Gastroesophageal sphincter (tissue), 3 donors: ENCODE measurements at regions not wholly inside any gene's neighbourhood (a gene's known extent, or its start where the extent isn't known, plus 50 kb on each side); places are given as distances from the start of the nearest gene placed in this dataset.

ENCODE experiments used
- POLR2AphosphoS5 ChIP-seq: sonication (generic); formaldehyde crosslinking; IDR thresholded peaks from one replicate; pipeline ENCODE4 v1.6.1; 2017; ENCODE audit warnings: antibody characterized with exemption
- TF ChIP-seq, protein P1 (sequence below), 4 experiments: fragments of 200-600 bp in 2 of 4; fragments of 450-650 bp in 2 of 4; sonication (generic) in 1 of 4; IDR thresholded peaks; one replicate each; pipeline ENCODE4 v1.5.1; 2017 to 2019; ENCODE audit warnings: antibody characterized with exemption in 4 of 4, mild to moderate bottlenecking in 2 of 4, moderate library complexity in 2 of 4

DNA sequence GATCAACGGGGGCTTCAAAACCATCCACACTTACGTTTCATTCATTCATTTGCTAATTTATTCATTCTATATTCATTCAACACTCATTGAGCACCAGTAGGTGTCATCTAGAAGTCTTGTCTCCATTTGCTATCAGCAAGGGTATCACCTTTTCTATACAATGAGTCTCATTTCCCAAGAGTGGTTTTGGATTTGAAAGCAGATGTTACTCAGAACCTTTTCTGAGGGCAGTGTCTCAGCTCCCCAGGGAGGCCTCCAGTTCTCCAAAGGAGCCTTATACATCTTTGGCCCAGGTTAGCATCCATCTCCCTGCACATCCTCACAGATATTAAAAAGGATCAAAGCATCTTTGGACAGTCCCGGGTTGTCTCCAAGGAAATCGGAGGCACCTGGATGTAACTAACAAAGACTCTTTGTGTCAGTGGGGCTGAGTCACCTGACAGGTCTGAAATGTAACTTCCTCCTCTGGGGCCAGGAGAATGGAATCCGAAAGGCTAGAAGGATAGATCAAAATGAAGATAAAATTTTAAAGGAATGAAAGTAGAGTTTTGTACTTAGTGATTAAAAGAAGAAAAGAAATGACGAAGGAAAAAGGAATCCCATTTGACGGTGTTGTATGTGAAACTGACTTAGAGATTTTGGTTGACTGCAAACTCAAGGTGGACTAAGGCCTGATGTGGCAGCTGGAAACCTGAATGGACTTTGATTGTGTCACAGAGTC, 103.0 kb downstream of the VCPKMT start:
- TF ChIP-seq, protein P1, sequence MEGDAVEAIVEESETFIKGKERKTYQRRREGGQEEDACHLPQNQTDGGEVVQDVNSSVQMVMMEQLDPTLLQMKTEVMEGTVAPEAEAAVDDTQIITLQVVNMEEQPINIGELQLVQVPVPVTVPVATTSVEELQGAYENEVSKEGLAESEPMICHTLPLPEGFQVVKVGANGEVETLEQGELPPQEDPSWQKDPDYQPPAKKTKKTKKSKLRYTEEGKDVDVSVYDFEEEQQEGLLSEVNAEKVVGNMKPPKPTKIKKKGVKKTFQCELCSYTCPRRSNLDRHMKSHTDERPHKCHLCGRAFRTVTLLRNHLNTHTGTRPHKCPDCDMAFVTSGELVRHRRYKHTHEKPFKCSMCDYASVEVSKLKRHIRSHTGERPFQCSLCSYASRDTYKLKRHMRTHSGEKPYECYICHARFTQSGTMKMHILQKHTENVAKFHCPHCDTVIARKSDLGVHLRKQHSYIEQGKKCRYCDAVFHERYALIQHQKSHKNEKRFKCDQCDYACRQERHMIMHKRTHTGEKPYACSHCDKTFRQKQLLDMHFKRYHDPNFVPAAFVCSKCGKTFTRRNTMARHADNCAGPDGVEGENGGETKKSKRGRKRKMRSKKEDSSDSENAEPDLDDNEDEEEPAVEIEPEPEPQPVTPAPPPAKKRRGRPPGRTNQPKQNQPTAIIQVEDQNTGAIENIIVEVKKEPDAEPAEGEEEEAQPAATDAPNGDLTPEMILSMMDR (IDR thresholded peaks at IDR 0.05), result no peak
- TF ChIP-seq POLR2AphosphoS5, result no peak
